Lower lobe of right lung (tissue), 2 donors: ENCODE measurements at regions not wholly inside any gene's neighbourhood (a gene's known extent, or its start where the extent isn't known, plus 50 kb on each side); places are given as distances from the start of the nearest gene placed in this dataset.

Experiments
- ATAC-seq, 2 donors: fragments of 200-7000 bp; cut with Tn5 transposase; one replicate each; pipeline ENCODE4 v1.9.1; 2020 to 2022; ENCODE audit warnings: mild to moderate bottlenecking in 2 of 2, moderate library complexity in 2 of 2
- DNase-seq: peaks from one replicate; pipeline ENCODE4 v3.0.0-alpha.2; 2020
- H3K27ac ChIP-seq: fragments of 200-600 bp; one replicate; pipeline ENCODE4 v1.8.0; 2022
- H3K27me3 ChIP-seq: fragments of 200-600 bp; one replicate; pipeline ENCODE4 v1.8.0; 2022; ENCODE audit warnings: low read depth
- H3K36me3 ChIP-seq: fragments of 200-600 bp; one replicate; pipeline ENCODE4 v1.8.0; 2022; ENCODE audit warnings: mild to moderate bottlenecking
- H3K4me1 ChIP-seq: fragments of 200-600 bp; one replicate; pipeline ENCODE4 v1.8.0; 2022
- H3K4me3 ChIP-seq: fragments of 200-600 bp; one replicate; pipeline ENCODE4 v1.8.0; 2022; ENCODE audit warnings: mild to moderate bottlenecking
- H3K9me3 ChIP-seq: fragments of 200-600 bp; one replicate; pipeline ENCODE4 v1.8.0; 2022
- CTCF ChIP-seq: fragments of 200-600 bp; IDR thresholded peaks from one replicate; pipeline ENCODE4 v1.8.0; 2022; ENCODE audit warnings: antibody characterized with exemption, mild to moderate bottlenecking
- intact Hi-C: fragments of 100-400 bp; cut with DNase I; formaldehyde crosslinking; loops from one replicate; pipeline ENCODE4 v1.11.0; 2022
- donor health status: DM: no; HTN: yes; CAD: no; lungs with severe emphysema.

GRCh38 chr11:29320196-29320595 is 696.6 kb downstream of the KCNA4 start:
- ATAC-seq, result no peak
- no peak for TF ChIP-seq CTCF
- Histone ChIP-seq H3K36me3 (no peaks in the 10 kb centered on the region), H3K27ac (no peak overlapping the region), H3K9me3 (no peaks in the 10 kb centered on the region), H3K4me3 (no peak overlapping the region), H3K4me1 (no peaks in the 10 kb centered on the region), H3K27me3 (no peaks in the 10 kb centered on the region)
- no peak for DNase-seq
- intact Hi-C loops, result no loop called here

- DNase-seq, result no peak
- no peaks in the 10 kb centered on the region for H3K36me3 ChIP-seq
- no peaks in the 10 kb centered on the region for H3K27me3 ChIP-seq
- no peaks in the 10 kb centered on the region for H3K4me1 ChIP-seq
- ATAC-seq, result no peak
- intact Hi-C loops, result no loop called here
- H3K27ac ChIP-seq, result no peak overlapping the region
- H3K9me3 ChIP-seq, result no peaks in the 10 kb centered on the region
- H3K4me3 ChIP-seq, result no peak overlapping the region
- TF ChIP-seq CTCF, result no peak
Measured at GRCh38 chr11:29319210-29319609, 697.6 kb downstream of the KCNA4 start.

- no peak overlapping the region for H3K27ac ChIP-seq
- no peak for ATAC-seq
- TF ChIP-seq CTCF, result no peak
- H3K36me3 ChIP-seq, result no peaks in the 10 kb centered on the region
- intact Hi-C loops, result no loop called here
- no peaks in the 10 kb centered on the region for H3K27me3 ChIP-seq
- no peak for DNase-seq
- H3K4me3 ChIP-seq, result no peak overlapping the region
- H3K4me1 ChIP-seq, result no peaks in the 10 kb centered on the region
- no peaks in the 10 kb centered on the region for H3K9me3 ChIP-seq
Measured at GRCh38 chr11:29318134-29318845, 698.5 kb downstream of the KCNA4 start.

GRCh38 chr11:29317694-29318093 is 699.1 kb downstream of the KCNA4 start:
- intact Hi-C loops, result no loop called here
- Histone ChIP-seq H3K27ac (no peak overlapping the region), H3K4me1 (no peaks in the 10 kb centered on the region), H3K4me3 (no peak overlapping the region), H3K36me3 (no peaks in the 10 kb centered on the region), H3K9me3 (no peaks in the 10 kb centered on the region), H3K27me3 (no peaks in the 10 kb centered on the region)
- DNase-seq (no peak), ATAC-seq (no peak)
- no peak for TF ChIP-seq CTCF

GRCh38 chr11:29315275-29315674 is 701.6 kb downstream of the KCNA4 start:
- no peak overlapping the region for H3K4me3 ChIP-seq
- H3K9me3 ChIP-seq, result no peaks in the 10 kb centered on the region
- no peak overlapping the region for H3K27ac ChIP-seq
- ATAC-seq (no peak), DNase-seq (no peak)
- H3K36me3 ChIP-seq, result no peaks in the 10 kb centered on the region
- intact Hi-C loops, result no loop called here
- no peak for TF ChIP-seq CTCF
- no peaks in the 10 kb centered on the region for H3K27me3 ChIP-seq
- no peaks in the 10 kb centered on the region for H3K4me1 ChIP-seq
